Thyroid gland (tissue), 4 donors: ENCODE measurements at regions not wholly inside any gene's neighbourhood (a gene's known extent, or its start where the extent isn't known, plus 50 kb on each side); places are given as distances from the start of the nearest gene placed in this dataset.

Experiments
- CTCF ChIP-seq, 6 experiments: fragments of 200-600 bp in 3 of 6; fragments of 450-650 bp in 3 of 6; sonication (generic) in 3 of 6; IDR thresholded peaks; one replicate each; pipeline ENCODE4 v1.5.1; 2016 to 2019; ENCODE audit warnings: antibody characterized with exemption in 6 of 6, mild to moderate bottlenecking in 2 of 6, inconsistent platforms in 1 of 6, moderate library complexity in 1 of 6
- POLR2A ChIP-seq, 2 donors: fragments of 450-650 bp; IDR thresholded peaks; one replicate each; pipeline ENCODE4 v1.6.1; 2017; ENCODE audit warnings: antibody characterized with exemption in 2 of 2, mild to moderate bottlenecking in 2 of 2, moderate library complexity in 1 of 2

GRCh38 chr6:147674099-147674498 is 165.6 kb downstream of the SAMD5 start:
- TF ChIP-seq CTCF (IDR thresholded peaks at IDR 0.05) (no peak), POLR2A (IDR thresholded peaks at IDR 0.05) (no peak)
